ENCODE measurements at regions not wholly inside any gene's neighbourhood (a gene's known extent, or its start where the extent isn't known, plus 50 kb on each side); places are given as distances from the start of the nearest gene placed in this dataset.

- TF ChIP-seq POLR2AphosphoS5 (IDR thresholded peaks at IDR 0.05) (no peak), POLR2A (IDR thresholded peaks at IDR 0.05) (no peak), CTCF (IDR thresholded peaks at IDR 0.05 in 8 of 11, conservative IDR thresholded peaks at IDR 0.05 in 3 of 11) (no peak)
- WGBS, 5 donors: 76 to 82% (median 81%) methylated on average over 4 of the region's 4 CpGs
- Histone ChIP-seq H3K4me3 (no peak overlapping the region), H3K27me3 (replicated peaks in 1 of 7) (no peaks in the 10 kb centered on the region), H3K36me3 (no peaks in the 10 kb centered on the region), H3K27ac (no peak overlapping the region), H3K4me1 (no peaks in the 10 kb centered on the region), H3K9me3 (peaks cover 0 to 5% (median 0%) of the 10 kb centered on the region in 8 donors)
- DNase-seq: no peak
- intact Hi-C loops (cut with DNase I; ENCODE audit: low total_unique reads): no loop called here
Observed at GRCh38 chr18:61196750-61197149, 136.5 kb upstream of the CDH20 start.

GRCh38 chr18:61198486-61198885, 134.7 kb upstream of the CDH20 start:
- Histone ChIP-seq H3K4me3 (no peak overlapping the region), H3K36me3 (no peaks in the 10 kb centered on the region), H3K27me3 (replicated peaks in 1 of 7) (no peaks in the 10 kb centered on the region), H3K4me1 (no peaks in the 10 kb centered on the region), H3K27ac (no peak overlapping the region), H3K9me3 (no peaks in the 10 kb centered on the region)
- DNase-seq: no peak
- intact Hi-C loops (cut with DNase I; ENCODE audit: low total_unique reads): no loop called here
- TF ChIP-seq POLR2A (IDR thresholded peaks at IDR 0.05): no peak
- TF ChIP-seq CTCF (IDR thresholded peaks at IDR 0.05 in 8 of 11, conservative IDR thresholded peaks at IDR 0.05 in 3 of 11): no peak
- TF ChIP-seq POLR2AphosphoS5 (IDR thresholded peaks at IDR 0.05): no peak

GRCh38 chr18:61199171-61199848, 133.9 kb upstream of the CDH20 start:
- no peaks in the 10 kb centered on the region for H3K9me3 ChIP-seq
- intact Hi-C loops (cut with DNase I; ENCODE audit: low total_unique reads): no loop called here
- no peak overlapping the region for H3K27ac ChIP-seq
- no peak for DNase-seq
- WGBS, 5 donors: 53 to 65% (median 54%) methylated on average over 3 of the region's 3 CpGs
- H3K27me3 ChIP-seq (replicated peaks in 1 of 7): no peaks in the 10 kb centered on the region
- no peaks in the 10 kb centered on the region for H3K4me1 ChIP-seq
- H3K36me3 ChIP-seq: no peaks in the 10 kb centered on the region
- no peak for TF ChIP-seq POLR2A (IDR thresholded peaks at IDR 0.05)
- no peak for TF ChIP-seq POLR2AphosphoS5 (IDR thresholded peaks at IDR 0.05)
- no peak for TF ChIP-seq CTCF (IDR thresholded peaks at IDR 0.05 in 8 of 11, conservative IDR thresholded peaks at IDR 0.05 in 3 of 11)
- no peak overlapping the region for H3K4me3 ChIP-seq

- 59 to 83% (median 70%) methylated on average over 2 of the region's 2 CpGs for WGBS, 5 donors
- Histone ChIP-seq H3K9me3 (no peaks in the 10 kb centered on the region), H3K4me1 (no peaks in the 10 kb centered on the region), H3K27me3 (replicated peaks in 1 of 7) (no peaks in the 10 kb centered on the region), H3K36me3 (no peaks in the 10 kb centered on the region), H3K4me3 (no peak overlapping the region), H3K27ac (no peak overlapping the region)
- TF ChIP-seq CTCF (IDR thresholded peaks at IDR 0.05 in 8 of 11, conservative IDR thresholded peaks at IDR 0.05 in 3 of 11) (no peak), POLR2A (IDR thresholded peaks at IDR 0.05) (no peak), POLR2AphosphoS5 (IDR thresholded peaks at IDR 0.05) (no peak)
- intact Hi-C loops (cut with DNase I; ENCODE audit: low total_unique reads): no loop called here
- DNase-seq: no peak
Observed at GRCh38 chr18:61201511-61201910, 131.7 kb upstream of the CDH20 start.
